Chondrocyte (in vitro differentiated cells): ENCODE measurements at regions not wholly inside any gene's neighbourhood (a gene's known extent, or its start where the extent isn't known, plus 50 kb on each side); places are given as distances from the start of the nearest gene placed in this dataset.

Experiments used
- DNase-seq: peaks from one replicate; pipeline ENCODE4 v3.0.0; 2021; ENCODE audit warnings: mixed read lengths, low spot score
- H3K27ac Mint-ChIP-seq: one replicate; pipeline ENCODE4 v1.8.0; 2021; ENCODE audit warnings: mild to moderate bottlenecking, moderate library complexity, mixed read lengths; ENCODE audit not compliant: unreplicated experiment
- H3K27me3 Mint-ChIP-seq: 2 replicates; pipeline ENCODE4 v1.8.0; 2021; ENCODE audit warnings: low read depth, mixed read lengths
- H3K36me3 Mint-ChIP-seq: 2 replicates; pipeline ENCODE4 v1.8.0; 2021; ENCODE audit warnings: low read depth, mixed read lengths
- H3K4me1 Mint-ChIP-seq: 2 replicates; pipeline ENCODE4 v1.8.0; 2021; ENCODE audit warnings: low read depth, mild to moderate bottlenecking, mixed read lengths
- H3K4me3 Mint-ChIP-seq: one replicate; pipeline ENCODE4 v1.8.0; 2021; ENCODE audit warnings: mild to moderate bottlenecking, moderate library complexity, mixed read lengths; ENCODE audit not compliant: unreplicated experiment
- H3K9me3 Mint-ChIP-seq: 2 replicates; pipeline ENCODE4 v1.8.0; 2021; ENCODE audit warnings: low read depth, mixed read lengths
- TF ChIP-seq, protein P1 (sequence below): fragments of 200-600 bp; sonication (generic); IDR thresholded peaks from 2 replicates; pipeline ENCODE4 v1.5.0; 2021; ENCODE audit warnings: antibody characterized with exemption, mild to moderate bottlenecking, moderate library complexity

GRCh38 chr2:177021706-177022343 lies 190.8 kb upstream of the HNRNPA3 start:
- Mint-ChIP-seq H3K4me1 (no peaks in the 10 kb centered on the region), H3K27me3 (peaks cover 24% of the 10 kb centered on the region), H3K9me3 (no peaks in the 10 kb centered on the region), H3K4me3 (no peak overlapping the region), H3K36me3 (no peaks in the 10 kb centered on the region), H3K27ac (no peak overlapping the region)
- TF ChIP-seq, protein P1, sequence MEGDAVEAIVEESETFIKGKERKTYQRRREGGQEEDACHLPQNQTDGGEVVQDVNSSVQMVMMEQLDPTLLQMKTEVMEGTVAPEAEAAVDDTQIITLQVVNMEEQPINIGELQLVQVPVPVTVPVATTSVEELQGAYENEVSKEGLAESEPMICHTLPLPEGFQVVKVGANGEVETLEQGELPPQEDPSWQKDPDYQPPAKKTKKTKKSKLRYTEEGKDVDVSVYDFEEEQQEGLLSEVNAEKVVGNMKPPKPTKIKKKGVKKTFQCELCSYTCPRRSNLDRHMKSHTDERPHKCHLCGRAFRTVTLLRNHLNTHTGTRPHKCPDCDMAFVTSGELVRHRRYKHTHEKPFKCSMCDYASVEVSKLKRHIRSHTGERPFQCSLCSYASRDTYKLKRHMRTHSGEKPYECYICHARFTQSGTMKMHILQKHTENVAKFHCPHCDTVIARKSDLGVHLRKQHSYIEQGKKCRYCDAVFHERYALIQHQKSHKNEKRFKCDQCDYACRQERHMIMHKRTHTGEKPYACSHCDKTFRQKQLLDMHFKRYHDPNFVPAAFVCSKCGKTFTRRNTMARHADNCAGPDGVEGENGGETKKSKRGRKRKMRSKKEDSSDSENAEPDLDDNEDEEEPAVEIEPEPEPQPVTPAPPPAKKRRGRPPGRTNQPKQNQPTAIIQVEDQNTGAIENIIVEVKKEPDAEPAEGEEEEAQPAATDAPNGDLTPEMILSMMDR: no peak
- no peak for DNase-seq

- Mint-ChIP-seq H3K9me3 (no peaks in the 10 kb centered on the region), H3K27ac (no peak overlapping the region), H3K27me3 (peaks cover 20% of the 10 kb centered on the region), H3K4me3 (no peak overlapping the region), H3K36me3 (no peaks in the 10 kb centered on the region), H3K4me1 (no peaks in the 10 kb centered on the region)
- no peak for DNase-seq
- TF ChIP-seq, protein P1: no peak
Observed at GRCh38 chr2:177024765-177025164, 187.8 kb upstream of the HNRNPA3 start.

GRCh38 chr2:177026253-177026652 lies 186.3 kb upstream of the HNRNPA3 start:
- no peaks in the 10 kb centered on the region for H3K4me1 Mint-ChIP-seq
- TF ChIP-seq, protein P1: no peak
- H3K27me3 Mint-ChIP-seq: peaks cover 23% of the 10 kb centered on the region
- no peaks in the 10 kb centered on the region for H3K9me3 Mint-ChIP-seq
- no peaks in the 10 kb centered on the region for H3K36me3 Mint-ChIP-seq
- DNase-seq: no peak
- no peak overlapping the region for H3K27ac Mint-ChIP-seq
- no peak overlapping the region for H3K4me3 Mint-ChIP-seq

GRCh38 chr2:177026956-177027355 lies 185.6 kb upstream of the HNRNPA3 start:
- TF ChIP-seq, protein P1: no peak
- H3K27me3 Mint-ChIP-seq: peaks cover 23% of the 10 kb centered on the region
- no peak overlapping the region for H3K4me3 Mint-ChIP-seq
- no peaks in the 10 kb centered on the region for H3K4me1 Mint-ChIP-seq
- no peak overlapping the region for H3K27ac Mint-ChIP-seq
- H3K36me3 Mint-ChIP-seq: no peaks in the 10 kb centered on the region
- DNase-seq: no peak
- no peaks in the 10 kb centered on the region for H3K9me3 Mint-ChIP-seq

- no peaks in the 10 kb centered on the region for H3K36me3 Mint-ChIP-seq
- TF ChIP-seq, protein P1: no peak
- peaks cover 30% of the 10 kb centered on the region for H3K27me3 Mint-ChIP-seq
- no peaks in the 10 kb centered on the region for H3K4me1 Mint-ChIP-seq
- H3K27ac Mint-ChIP-seq: no peak overlapping the region
- H3K9me3 Mint-ChIP-seq: no peaks in the 10 kb centered on the region
- no peak overlapping the region for H3K4me3 Mint-ChIP-seq
- no peak for DNase-seq
Observed at GRCh38 chr2:177028296-177028695, 184.3 kb upstream of the HNRNPA3 start.
